ENCODE measurements at regions not wholly inside any gene's neighbourhood (a gene's known extent, or its start where the extent isn't known, plus 50 kb on each side); places are given as distances from the start of the nearest gene placed in this dataset.

DNA sequence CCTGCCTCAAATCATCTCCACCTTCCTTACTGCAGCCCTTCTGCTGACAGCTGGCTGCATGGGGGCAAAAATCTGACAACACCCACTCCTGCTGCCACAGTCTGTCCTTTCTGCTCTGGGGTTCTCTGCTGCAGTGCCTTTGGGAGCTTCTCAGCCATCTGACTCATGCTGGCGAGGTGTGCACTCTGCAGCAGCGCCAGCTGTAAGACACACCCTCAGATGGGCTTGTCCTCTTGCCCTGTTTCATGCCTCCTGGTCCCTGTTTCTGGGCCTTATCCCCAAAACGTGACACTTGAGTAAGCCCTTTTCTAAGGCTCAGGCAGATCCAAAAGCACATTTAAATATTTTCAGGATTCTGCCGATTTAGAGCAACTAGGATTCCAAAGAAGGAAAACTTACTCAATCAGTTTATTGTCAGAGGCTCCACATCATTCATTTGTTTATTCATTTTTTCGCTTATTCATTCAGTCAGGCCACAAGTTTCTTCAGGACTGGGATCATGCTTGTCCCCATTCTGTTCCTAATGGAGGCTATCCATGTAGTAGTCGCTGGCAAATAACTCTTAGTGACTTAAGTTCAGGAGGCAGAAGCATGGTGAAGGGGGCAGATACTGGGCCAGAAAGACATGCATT lies 60.2 kb downstream of the SMIM38 start:
- TF ChIP-seq CTCF (IDR thresholded peaks at IDR 0.05) (no peak), EZH2 (IDR thresholded peaks at IDR 0.05) (no peak)
